ENCODE measurements at regions not wholly inside any gene's neighbourhood (a gene's known extent, or its start where the extent isn't known, plus 50 kb on each side); places are given as distances from the start of the nearest gene placed in this dataset.

DNA sequence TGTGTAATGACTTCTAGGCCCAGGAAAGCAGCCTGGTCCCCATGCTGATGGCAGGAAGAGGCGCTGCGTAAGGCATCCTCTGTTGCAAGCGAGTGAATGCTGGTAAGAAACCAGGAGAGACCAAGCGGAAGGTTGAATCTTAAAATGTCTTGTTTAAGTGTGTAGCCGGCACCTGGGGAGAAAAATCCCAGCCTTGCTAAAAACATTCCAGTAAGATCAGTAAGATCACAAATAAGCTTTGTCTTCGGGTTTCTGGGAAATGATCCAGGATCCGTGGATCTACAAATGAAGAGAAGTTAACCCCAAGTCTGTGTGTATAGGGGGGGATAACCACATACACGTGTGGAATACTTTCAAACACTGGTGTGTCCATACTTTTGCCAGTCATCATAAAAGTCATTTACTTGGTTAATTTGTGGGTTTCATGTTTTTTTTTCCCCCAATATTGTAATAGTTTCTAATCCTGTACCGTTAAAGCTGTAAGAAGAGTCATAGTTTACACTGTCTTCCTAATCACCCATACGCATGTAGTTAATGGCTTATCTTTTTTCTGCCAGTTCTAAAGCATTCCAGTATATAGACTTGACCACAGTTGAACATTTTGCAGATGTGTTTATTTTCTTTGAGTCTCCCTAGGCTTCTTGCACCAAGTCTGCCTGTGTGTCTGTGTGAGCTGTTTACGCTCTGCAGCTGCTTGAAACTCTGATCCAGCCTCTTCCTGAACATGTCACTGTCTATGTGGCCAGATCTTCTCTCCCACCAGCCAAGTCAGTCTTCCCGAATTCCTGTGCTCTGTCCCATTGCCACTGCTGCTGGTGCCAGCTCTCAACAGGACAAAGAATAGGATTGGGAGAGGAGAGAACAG, 135.9 kb upstream of the ARL4C start:
- DNase-seq (ENCODE audit: low read depth): no peak

- no peak for DNase-seq (ENCODE audit: low read depth)
Measured at GRCh38 chr2:234631646-234632514, 135.0 kb upstream of the ARL4C start.

GRCh38 chr2:234630801-234631261, 133.9 kb upstream of the ARL4C start:
- no peak for DNase-seq (ENCODE audit: low read depth)

DNA sequence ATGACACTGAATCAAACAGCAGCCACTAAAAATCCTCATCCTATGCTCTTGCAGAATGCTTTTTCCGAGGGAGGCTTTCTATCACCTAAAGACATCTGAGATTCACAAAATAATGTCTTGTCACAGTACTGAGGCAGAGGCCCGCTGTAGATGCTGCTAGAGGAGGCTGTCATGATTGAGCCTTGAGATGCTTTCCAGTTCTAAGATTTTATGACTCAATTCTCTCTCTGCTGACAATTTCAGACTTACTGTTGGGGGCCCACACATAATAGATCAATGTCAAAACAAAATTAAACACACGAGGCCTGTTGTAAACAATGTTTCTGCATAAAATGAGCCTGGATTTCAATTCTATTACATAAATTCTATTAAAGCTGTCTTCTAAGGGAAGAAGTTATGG, 132.7 kb upstream of the ARL4C start:
- DNase-seq (ENCODE audit: low read depth): no peak

GRCh38 chr2:234628953-234629352, 132.1 kb upstream of the ARL4C start:
- DNase-seq (ENCODE audit: low read depth): no peak

GRCh38 chr2:234627308-234627707, 130.4 kb upstream of the ARL4C start:
- DNase-seq (ENCODE audit: low read depth): no peak

DNA sequence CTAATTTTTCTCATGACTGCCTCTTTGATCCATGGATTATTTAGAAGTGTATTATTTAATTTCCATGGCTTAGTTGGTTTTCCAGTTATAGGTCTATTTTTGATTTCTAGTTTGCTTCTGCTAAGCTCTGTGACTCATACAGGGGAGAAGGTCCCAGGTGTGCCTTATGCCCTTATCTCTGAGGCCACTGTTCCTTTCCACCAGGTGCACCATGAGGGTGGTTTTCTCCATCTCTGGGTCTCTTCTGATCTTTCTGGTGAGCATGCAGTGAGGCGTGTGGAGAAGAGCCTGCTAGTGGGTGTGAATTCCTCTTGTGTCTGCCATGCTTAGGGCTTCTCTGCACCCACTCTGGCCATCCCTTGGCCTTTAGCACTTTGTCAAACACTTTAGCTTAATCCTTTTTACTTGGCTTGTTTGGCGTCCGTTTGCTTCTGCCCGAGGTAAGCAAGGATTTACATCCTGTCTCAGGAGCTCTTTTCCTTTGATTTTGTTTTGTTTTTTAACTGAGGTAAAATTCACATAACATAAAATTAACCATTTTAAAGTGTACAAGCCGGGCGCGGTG, 129.8 kb upstream of the ARL4C start:
- DNase-seq (ENCODE audit: low read depth): no peak

GRCh38 chr2:234625626-234626250, 128.9 kb upstream of the ARL4C start:
- no peak for DNase-seq (ENCODE audit: low read depth)

DNA sequence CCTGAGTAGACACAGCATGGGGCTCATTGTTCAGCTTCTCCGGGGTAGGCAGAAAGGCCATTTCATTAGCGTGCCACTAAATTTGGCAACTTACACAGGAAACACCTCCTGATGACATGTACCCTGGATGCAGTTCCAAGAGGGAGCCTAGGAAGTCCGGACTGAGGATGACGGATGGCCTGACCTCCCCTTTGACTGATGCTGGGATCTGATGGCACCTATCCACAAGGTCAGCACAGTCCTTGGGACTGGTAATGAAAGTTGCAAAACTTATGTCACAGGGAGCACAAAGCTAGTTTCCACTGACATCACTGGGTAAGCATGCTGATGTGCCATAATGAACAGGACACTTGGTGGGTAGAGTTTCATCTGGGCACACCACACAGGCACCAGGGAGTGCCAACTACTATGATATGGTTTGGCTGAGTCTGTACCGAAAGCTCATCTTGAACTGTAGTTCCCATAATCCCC, 126.7 kb upstream of the ARL4C start:
- no peak for DNase-seq (ENCODE audit: low read depth)

DNA sequence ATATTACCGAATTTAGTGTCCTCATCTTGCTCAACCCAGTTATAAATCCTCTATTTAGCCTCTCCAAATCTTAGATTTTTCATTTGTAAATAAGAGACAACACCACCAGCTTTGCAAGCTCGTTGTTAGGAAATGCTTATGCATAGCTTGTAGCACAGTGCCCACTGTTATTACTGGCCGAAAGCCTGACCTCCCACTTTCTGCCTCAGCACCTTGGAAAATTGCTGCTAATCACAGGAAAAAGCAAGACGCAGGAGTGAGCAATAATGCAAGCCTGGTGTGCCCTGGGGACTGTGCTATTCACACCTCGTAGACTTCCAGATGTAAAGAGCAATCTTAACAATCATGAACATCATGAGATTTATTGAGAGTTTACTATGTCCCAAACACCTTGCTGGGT, 124.2 kb upstream of the ARL4C start:
- DNase-seq (ENCODE audit: low read depth): no peak

GRCh38 chr2:234620018-234620417, 123.1 kb upstream of the ARL4C start:
- DNase-seq (ENCODE audit: low read depth): no peak

- no peak for DNase-seq (ENCODE audit: low read depth)
Measured at GRCh38 chr2:234615643-234616356, 118.9 kb upstream of the ARL4C start.

DNA sequence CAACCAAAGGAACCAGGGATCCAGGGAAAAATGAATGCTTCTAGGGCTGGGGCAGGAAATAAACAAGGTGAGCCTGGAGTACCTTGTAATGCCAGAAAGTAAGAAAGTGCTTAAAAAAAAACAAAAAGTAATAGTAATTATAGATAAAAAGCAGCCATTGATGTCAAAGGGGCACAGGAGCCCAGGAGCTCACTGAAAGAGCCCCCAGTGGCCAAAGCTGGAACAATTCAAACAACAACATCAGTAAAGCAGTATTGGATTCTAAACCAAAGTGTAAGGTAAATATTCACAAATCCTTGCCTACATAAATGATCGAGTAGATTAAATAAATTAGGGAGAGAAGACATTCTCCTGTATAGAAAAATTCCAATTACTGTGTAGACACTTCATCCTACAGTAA, 114.3 kb upstream of the ARL4C start:
- no peak for DNase-seq (ENCODE audit: low read depth)

GRCh38 chr2:234608946-234609345, 112.1 kb upstream of the ARL4C start:
- no peak for DNase-seq (ENCODE audit: low read depth)

DNA sequence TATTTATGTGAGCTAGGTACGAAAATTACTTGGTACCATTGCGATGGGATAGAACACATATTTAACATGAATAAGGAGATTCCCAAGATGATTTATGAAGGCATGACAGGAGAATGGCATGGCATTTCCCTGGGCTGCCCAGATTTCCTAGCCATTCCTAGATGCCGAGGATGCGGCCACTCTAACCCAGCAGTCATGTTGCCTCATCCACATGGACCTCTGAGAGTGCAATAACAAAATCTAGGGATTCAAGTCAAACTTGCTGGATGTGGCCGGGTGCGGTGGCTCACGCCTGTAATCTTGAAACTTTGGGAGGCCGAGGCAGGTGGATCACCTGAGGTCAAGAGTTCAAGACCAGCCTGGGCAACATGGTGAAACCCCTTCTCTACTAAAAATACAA, 110.8 kb upstream of the ARL4C start:
- no peak for DNase-seq (ENCODE audit: low read depth)

- no peak for DNase-seq (ENCODE audit: low read depth)
Measured at GRCh38 chr2:234606896-234607295, 110.0 kb upstream of the ARL4C start.

DNA sequence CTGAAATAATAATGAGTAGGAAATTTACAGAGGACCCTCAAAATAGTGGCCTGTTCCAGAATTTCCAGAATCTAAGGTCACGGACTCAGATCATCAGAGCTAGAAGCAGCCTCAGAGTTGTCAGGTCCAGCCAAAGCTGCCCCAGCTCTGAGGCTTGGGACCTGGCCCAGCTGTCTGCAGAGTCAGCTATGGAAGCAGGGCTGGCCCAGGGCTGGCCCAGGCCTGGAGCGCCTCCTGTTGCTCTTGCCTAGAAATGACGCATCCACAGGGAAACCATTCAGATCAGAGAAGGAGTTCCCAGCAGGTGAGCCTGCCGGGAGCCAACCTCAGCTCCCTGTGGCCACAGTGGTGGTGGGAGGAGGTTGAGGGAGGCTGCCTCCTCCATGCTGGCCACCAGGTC, 106.7 kb upstream of the ARL4C start:
- DNase-seq (ENCODE audit: low read depth): no peak

GRCh38 chr2:234601213-234601612, 104.3 kb upstream of the ARL4C start:
- no peak for DNase-seq (ENCODE audit: low read depth)

DNA sequence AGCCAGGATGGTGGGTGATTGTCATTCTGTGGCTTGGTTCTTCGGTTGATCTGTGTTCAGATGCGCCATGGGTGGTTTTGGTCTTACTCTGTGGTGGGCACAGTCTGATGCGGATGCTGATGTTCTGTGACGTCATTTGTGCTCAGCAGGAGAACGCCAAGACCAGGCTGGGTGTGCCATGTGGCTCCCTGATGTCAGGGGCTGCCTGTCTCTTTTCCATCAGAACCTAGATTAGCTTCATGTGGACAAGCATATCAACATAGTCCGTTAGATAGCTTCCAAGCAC, 100.6 kb upstream of the ARL4C start:
- DNase-seq (ENCODE audit: low read depth): no peak

- no peak for DNase-seq (ENCODE audit: low read depth)
Measured at GRCh38 chr2:234596696-234597575, 100.1 kb upstream of the ARL4C start.

- DNase-seq (ENCODE audit: low read depth): no peak
Measured at GRCh38 chr2:234595829-234596228, 98.9 kb upstream of the ARL4C start.

All from stimulated activated CD8-positive, alpha-beta memory T cell treated with anti-CD3 and anti-CD28 coated beads, Interleukin-15, amount 100 ng/mL, for 1 hour (primary cell).